ACC112 (cell line): ENCODE measurements at regions not wholly inside any gene's neighbourhood (a gene's known extent, or its start where the extent isn't known, plus 50 kb on each side); places are given as distances from the start of the nearest gene placed in this dataset.

Experiments
- H2AFZ ChIP-seq: fragments of 200-600 bp; sonication (generic); one replicate; pipeline ENCODE4 v1.6.0; 2017; ENCODE audit warnings: antibody characterized with exemption, low read length; ENCODE audit not compliant: unreplicated experiment
- H3K27ac ChIP-seq: fragments of 200-600 bp; sonication (generic); 2 replicates; pipeline ENCODE4 v1.5.1; 2014; ENCODE audit warnings: low read depth, mild to moderate bottlenecking, antibody characterized with exemption, low read length, moderate library complexity
- H3K27me3 ChIP-seq: fragments of 200-600 bp; sonication (generic); 2 replicates; pipeline ENCODE4 v1.6.1; 2014; ENCODE audit warnings: mild to moderate bottlenecking, antibody characterized with exemption, low read length, moderate library complexity, mixed read lengths; ENCODE audit not compliant: insufficient read depth
- H3K36me3 ChIP-seq: fragments of 200-600 bp; sonication (generic); 2 replicates; pipeline ENCODE4 v1.6.1; 2016; ENCODE audit warnings: mild to moderate bottlenecking, antibody characterized with exemption, low read length, moderate library complexity, mixed read lengths; ENCODE audit not compliant: insufficient read depth
- H3K4me1 ChIP-seq: fragments of 200-600 bp; sonication (generic); one replicate; pipeline ENCODE4 v1.6.1; 2016; ENCODE audit warnings: low read length, mixed read lengths; ENCODE audit not compliant: insufficient read depth, unreplicated experiment, control insufficient read depth
- H3K4me3 ChIP-seq: fragments of 200-600 bp; sonication (generic); 2 replicates; pipeline ENCODE4 v1.5.1; 2014; ENCODE audit warnings: mild to moderate bottlenecking, low read depth, low read length
- H3K79me2 ChIP-seq: fragments of 200-600 bp; sonication (generic); one replicate; pipeline ENCODE4 v1.6.0; 2016; ENCODE audit warnings: low read length; ENCODE audit not compliant: control insufficient read depth, unreplicated experiment, insufficient read depth

GRCh38 chr11:87972133-87972532, 203.1 kb downstream of the RAB38 start:
- Histone ChIP-seq H3K4me3 (no peak overlapping the region), H3K27me3 (peaks cover 18% of the 10 kb centered on the region), H2AFZ (no peak overlapping the region), H3K4me1 (no peaks in the 10 kb centered on the region), H3K36me3 (no peaks in the 10 kb centered on the region), H3K27ac (no peak overlapping the region), H3K79me2 (no peaks in the 10 kb centered on the region)

- H3K79me2 ChIP-seq: no peaks in the 10 kb centered on the region
- H3K4me1 ChIP-seq: no peaks in the 10 kb centered on the region
- peaks cover 23% of the 10 kb centered on the region for H3K27me3 ChIP-seq
- H3K27ac ChIP-seq: no peak overlapping the region
- H3K36me3 ChIP-seq: no peaks in the 10 kb centered on the region
- no peak overlapping the region for H2AFZ ChIP-seq
- no peak overlapping the region for H3K4me3 ChIP-seq
Observed at GRCh38 chr11:87971354-87971753, 203.9 kb downstream of the RAB38 start.

- H3K36me3 ChIP-seq: no peaks in the 10 kb centered on the region
- H3K4me1 ChIP-seq: no peaks in the 10 kb centered on the region
- H3K4me3 ChIP-seq: no peak overlapping the region
- H3K27ac ChIP-seq: no peak overlapping the region
- H2AFZ ChIP-seq: no peak overlapping the region
- H3K79me2 ChIP-seq: no peaks in the 10 kb centered on the region
- peaks cover 25% of the 10 kb centered on the region for H3K27me3 ChIP-seq
Observed at GRCh38 chr11:87970762-87971161, 204.5 kb downstream of the RAB38 start.

GRCh38 chr11:87967459-87967858, 207.8 kb downstream of the RAB38 start:
- no peaks in the 10 kb centered on the region for H3K79me2 ChIP-seq
- no peaks in the 10 kb centered on the region for H3K4me1 ChIP-seq
- H3K4me3 ChIP-seq: no peak overlapping the region
- H3K27me3 ChIP-seq: peaks cover 25% of the 10 kb centered on the region
- H3K36me3 ChIP-seq: no peaks in the 10 kb centered on the region
- no peak overlapping the region for H3K27ac ChIP-seq
- H2AFZ ChIP-seq: no peak overlapping the region

GRCh38 chr11:87966694-87967093, 208.5 kb downstream of the RAB38 start:
- no peak overlapping the region for H2AFZ ChIP-seq
- H3K79me2 ChIP-seq: no peaks in the 10 kb centered on the region
- no peak overlapping the region for H3K27ac ChIP-seq
- no peaks in the 10 kb centered on the region for H3K36me3 ChIP-seq
- H3K4me3 ChIP-seq: no peak overlapping the region
- no peaks in the 10 kb centered on the region for H3K4me1 ChIP-seq
- peaks cover 32% of the 10 kb centered on the region for H3K27me3 ChIP-seq

- Histone ChIP-seq H3K27me3 (peaks cover 31% of the 10 kb centered on the region; the same call in 1 of the 2 replicates), H3K79me2 (no peaks in the 10 kb centered on the region), H3K27ac (no peak overlapping the region), H2AFZ (no peak overlapping the region), H3K4me1 (no peaks in the 10 kb centered on the region), H3K4me3 (no peak overlapping the region), H3K36me3 (no peaks in the 10 kb centered on the region)
Observed at GRCh38 chr11:87966216-87966615, 209.0 kb downstream of the RAB38 start.

GRCh38 chr11:87961606-87962005, 213.6 kb downstream of the RAB38 start:
- no peaks in the 10 kb centered on the region for H3K79me2 ChIP-seq
- H3K36me3 ChIP-seq: no peaks in the 10 kb centered on the region
- H3K4me1 ChIP-seq: no peaks in the 10 kb centered on the region
- no peak overlapping the region for H3K27ac ChIP-seq
- H3K4me3 ChIP-seq: no peak overlapping the region
- H3K27me3 ChIP-seq: peaks cover 22% of the 10 kb centered on the region; the same call in 1 of the 2 replicates
- no peak overlapping the region for H2AFZ ChIP-seq

GRCh38 chr11:87957961-87958360, 217.3 kb downstream of the RAB38 start:
- Histone ChIP-seq H3K4me1 (no peaks in the 10 kb centered on the region), H3K27me3 (peaks cover 18% of the 10 kb centered on the region; the same call in 1 of the 2 replicates), H2AFZ (no peak overlapping the region), H3K79me2 (no peaks in the 10 kb centered on the region), H3K27ac (no peak overlapping the region), H3K4me3 (no peak overlapping the region), H3K36me3 (no peaks in the 10 kb centered on the region)

- H3K4me1 ChIP-seq: no peaks in the 10 kb centered on the region
- no peaks in the 10 kb centered on the region for H3K79me2 ChIP-seq
- no peak overlapping the region for H3K27ac ChIP-seq
- no peak overlapping the region for H2AFZ ChIP-seq
- H3K36me3 ChIP-seq: no peaks in the 10 kb centered on the region
- peaks cover 1% of the 10 kb centered on the region; the same call in 1 of the 2 replicates for H3K27me3 ChIP-seq
- H3K4me3 ChIP-seq: no peak overlapping the region
Observed at GRCh38 chr11:87954476-87954875, 220.8 kb downstream of the RAB38 start.

GRCh38 chr11:87942786-87943185, 232.5 kb downstream of the RAB38 start:
- no peaks in the 10 kb centered on the region for H3K79me2 ChIP-seq
- peaks cover 23% of the 10 kb centered on the region; the same call in 1 of the 2 replicates for H3K27me3 ChIP-seq
- no peak overlapping the region for H3K4me3 ChIP-seq
- H3K27ac ChIP-seq: no peak overlapping the region
- no peak overlapping the region for H2AFZ ChIP-seq
- no peaks in the 10 kb centered on the region for H3K36me3 ChIP-seq
- H3K4me1 ChIP-seq: no peaks in the 10 kb centered on the region

GRCh38 chr11:87934182-87934581, 241.1 kb downstream of the RAB38 start:
- Histone ChIP-seq H3K36me3 (no peaks in the 10 kb centered on the region), H3K4me1 (no peaks in the 10 kb centered on the region), H3K27me3 (no peaks in the 10 kb centered on the region; the same call in 1 of the 2 replicates), H3K4me3 (no peak overlapping the region), H3K27ac (no peak overlapping the region), H3K79me2 (no peaks in the 10 kb centered on the region), H2AFZ (no peak overlapping the region)
